HL-60/S4 (cell line): ENCODE measurements at regions not wholly inside any gene's neighbourhood (a gene's known extent, or its start where the extent isn't known, plus 50 kb on each side); places are given as distances from the start of the nearest gene placed in this dataset.
"Not testable (repeated sequence)": the region's sequence is repeated elsewhere in the genome, so short reads cannot be mapped to it uniquely, and the experiment has no call there.

Experiments used
- in situ Hi-C: fragments of 300-500 bp; cut with MboI; formaldehyde crosslinking; loops from 2 replicates; pipeline ENCODE4 v1.14.3; 2022; ENCODE audit warnings: low sequenced_read_pairs

DNA sequence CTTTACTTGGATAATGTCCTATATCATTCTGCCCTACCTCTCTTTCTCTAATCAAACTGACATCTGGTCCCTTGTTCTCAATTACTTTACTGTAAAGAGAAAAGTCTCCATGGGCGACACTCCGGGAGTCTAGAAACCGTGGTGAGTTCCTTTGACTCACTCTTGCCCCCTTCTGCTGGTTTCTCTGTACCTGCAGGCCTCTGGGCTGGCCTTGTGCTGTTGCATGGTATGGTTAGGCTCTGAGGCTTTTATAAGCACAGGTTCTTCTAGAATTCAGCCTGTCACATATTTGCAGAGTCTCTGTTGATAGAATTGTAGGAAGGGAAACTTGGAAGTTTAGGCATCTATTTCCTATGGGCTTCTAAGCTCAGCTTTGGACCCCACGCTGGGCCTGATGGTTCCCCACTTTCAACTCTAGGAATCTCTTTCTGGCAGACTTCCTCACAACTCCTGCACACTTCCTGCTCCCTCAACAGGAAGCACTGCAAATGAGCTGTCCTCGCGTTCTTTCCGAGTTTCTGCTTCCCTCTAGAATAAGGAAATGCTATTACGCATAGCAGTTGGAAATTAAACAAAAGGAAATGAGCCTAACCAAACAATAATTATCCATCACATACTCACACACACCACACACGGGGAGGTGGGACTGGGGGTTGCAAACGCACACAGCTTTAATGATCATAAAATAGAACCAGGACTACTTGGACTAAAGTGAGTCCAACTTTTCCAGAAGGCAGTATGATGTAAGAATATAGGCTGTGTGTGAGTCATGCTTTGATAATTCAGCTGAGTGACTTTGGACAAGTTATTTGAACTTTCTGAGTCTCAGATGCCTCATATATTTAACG, 683.3 kb downstream of the QKI start:
- in situ Hi-C loops = no loop called here

DNA sequence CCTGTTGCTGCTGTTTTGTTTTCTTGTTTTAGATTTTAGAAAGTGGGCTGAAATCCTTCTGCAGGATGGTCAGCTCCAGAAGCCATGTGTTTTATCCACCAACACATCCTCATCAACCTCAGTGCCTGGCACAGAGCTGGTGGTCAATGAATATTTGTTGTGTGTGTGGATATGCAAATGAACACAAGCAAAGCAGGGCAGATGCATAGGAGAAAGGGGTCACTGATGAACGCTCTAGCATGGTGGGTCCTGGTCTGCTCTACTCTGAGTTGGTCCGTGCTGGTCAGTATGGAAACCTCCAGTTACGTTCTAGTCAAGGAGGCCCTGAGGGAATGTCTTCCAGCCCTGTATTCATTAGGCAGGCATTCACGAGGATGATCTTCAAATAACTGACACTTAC, 682.5 kb downstream of the QKI start:
- in situ Hi-C loops = no loop called here

- in situ Hi-C loops = no loop called here
Measured at GRCh38 chr6:164095056-164095455, 680.5 kb downstream of the QKI start.

- in situ Hi-C loops = no loop called here
Measured at GRCh38 chr6:164087870-164088269, 673.4 kb downstream of the QKI start.

GRCh38 chr6:164087211-164087610, 672.7 kb downstream of the QKI start:
- in situ Hi-C loops = no loop called here

DNA sequence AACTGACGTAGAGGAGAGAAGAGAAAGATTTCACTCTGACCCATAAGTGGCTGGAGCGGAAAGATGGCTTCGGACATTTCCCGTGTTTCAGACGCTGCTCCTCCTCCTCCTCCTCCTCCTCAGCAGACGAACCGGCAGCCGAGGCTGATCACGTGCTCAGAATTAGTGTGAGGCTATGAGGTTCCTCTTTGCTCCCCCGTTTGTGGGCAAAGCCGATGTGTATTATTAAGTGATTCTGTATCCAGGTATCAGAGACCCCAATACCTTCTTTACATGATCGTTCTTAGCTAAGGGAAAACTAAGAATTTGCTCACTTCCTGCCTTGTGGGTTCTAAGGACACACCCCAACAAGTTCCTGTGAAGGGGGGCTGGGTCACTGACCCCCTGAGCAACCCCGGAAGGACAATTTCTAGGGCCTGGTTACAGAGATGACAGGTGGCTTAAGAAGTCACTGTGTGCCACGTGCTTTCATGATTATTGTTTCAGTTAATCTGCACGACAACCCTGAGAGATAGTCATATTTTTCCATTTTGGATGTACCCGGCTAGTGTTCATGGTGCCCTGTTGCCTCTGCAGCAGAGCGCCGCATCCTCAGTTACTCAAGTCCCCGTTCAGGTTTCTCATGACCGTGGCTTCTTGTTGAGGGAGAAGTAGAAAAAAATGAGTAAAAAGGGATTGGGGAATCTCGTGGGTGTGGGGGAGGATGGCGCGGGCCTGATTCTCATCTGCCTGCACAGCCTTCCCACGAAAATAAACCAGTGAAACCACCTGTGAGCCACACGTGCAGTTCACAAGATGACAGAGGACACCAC, 671.8 kb downstream of the QKI start:
- in situ Hi-C loops = no loop called here

DNA sequence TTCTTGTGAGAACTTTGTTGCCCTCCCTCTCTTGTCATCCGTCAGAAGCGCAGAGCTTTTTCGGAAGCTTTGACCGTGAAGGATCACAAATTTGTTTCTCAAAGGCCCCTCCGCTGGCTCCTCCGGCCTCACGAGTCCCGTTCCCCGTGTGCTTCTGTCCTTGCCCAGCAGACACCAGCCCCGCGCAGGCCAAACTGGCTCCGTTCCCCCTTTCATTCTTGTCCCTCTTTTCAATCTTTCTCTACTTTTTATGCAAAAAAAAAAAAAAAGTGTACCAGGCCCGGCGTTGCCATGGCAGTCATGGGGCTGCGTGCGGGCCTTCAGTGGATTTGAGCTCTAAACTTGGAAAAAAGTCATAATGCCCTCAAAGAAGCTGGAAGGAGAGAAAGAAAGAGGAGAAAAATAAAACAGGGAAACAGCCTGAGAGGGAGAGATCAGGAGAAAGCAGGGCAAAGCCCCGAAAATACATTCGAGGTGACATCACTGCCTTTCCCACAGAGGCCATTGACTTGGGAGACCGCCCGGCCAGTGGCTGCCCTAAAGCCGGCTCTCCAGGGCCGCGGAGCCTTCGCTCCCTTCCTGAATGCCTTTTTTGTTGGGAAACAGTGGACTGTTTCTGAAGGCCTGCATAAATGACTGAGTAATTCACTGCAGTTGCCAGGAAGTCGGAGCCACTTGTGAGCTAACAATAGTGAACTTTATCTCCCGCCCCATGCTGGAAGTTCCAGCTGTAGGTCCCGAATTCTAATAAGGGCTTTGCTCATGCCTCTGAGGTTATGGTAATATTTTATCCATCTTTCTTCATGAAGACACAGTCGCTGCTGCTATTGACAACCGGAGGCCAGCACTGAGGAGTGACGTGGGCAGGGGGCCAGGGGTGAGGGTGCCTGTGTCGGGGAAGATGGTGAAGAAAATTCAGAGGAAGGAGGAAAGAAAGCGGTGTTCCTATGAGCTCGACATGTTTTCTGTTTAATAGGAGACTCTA, 670.9 kb downstream of the QKI start:
- in situ Hi-C loops = no loop called here

DNA sequence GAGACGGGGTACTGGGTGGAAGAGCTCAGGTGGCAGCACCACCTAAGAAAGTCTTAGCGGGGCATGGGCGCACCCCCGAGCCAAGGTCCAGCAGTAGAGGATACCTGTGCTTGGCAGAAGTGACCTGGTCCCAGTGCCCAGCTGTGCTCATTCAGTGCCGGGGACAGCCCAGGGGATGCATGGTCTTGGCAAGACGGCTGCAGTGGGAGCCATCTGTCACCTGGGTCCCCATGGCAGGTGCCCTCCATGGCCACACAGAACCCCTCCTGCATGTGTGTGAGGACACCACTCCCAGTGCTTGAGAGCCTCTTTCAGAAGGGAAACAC, 664.7 kb downstream of the QKI start:
- in situ Hi-C loops = no loop called here

- in situ Hi-C loops = no loop called here
Measured at GRCh38 chr6:164078532-164079274, 664.2 kb downstream of the QKI start.

DNA sequence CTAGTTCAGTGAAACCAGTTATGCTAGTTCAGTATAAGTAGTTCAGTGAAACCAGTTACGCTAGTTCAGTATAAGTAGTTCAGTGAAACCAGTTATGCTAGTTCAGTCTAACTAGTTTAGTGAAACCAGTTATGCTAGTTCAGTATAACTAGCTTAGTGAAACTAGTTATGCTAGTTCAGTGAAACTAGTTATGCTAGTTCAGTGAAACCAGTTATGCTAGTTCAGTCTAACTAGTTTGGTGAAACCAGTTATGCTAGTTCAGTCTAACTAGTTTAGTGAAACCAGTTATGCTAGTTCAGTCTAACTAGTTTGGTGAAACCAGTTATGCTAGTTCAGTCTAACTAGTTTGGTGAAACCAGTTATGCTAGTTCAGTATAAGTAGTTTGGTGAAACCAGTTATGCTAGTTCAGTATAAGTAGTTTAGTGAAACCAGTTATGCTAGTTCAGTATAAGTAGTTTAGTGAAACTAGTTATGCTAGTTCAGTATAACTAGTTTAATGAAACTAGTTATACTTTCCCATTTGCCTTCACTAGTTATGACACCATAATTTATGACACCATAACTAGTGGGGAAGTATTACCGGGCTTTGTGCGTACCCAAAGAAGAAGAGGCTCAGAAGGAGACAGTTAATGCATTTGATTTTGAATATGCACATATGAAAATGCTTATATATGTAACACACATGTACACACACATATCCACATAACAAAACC, 662.5 kb downstream of the QKI start:
- in situ Hi-C loops = not testable (repeated sequence)

DNA sequence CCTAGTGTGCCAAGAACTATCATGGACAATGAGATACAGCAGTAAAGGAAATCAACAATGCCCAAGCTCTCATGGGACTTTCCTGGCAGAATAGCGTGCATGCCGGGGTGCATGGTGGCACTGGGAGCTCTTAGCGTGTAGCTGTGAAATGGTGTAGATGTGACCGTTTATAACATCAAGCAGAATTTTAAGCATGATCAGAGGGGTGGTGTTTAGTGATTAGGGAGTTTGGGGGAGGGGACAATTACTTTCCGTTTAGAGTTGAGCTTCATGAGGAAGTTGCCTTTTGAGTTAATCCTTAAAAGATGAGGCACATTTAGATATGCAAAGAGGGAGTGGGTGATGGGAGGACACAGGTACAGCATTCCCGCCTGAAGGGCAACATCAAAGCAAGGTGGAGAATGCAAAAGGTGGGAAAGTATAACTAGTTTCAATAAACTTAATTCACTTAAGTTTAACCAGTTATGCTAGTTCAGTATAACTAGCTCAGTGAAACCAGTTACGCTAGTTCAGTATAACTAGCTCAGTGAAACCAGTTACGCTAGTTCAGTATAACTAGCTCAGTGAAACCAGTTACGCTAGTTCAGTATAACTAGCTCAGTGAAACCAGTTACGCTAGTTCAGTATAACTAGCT, 661.6 kb downstream of the QKI start:
- in situ Hi-C loops = no loop called here

- in situ Hi-C loops = no loop called here
Measured at GRCh38 chr6:164072240-164072666, 657.7 kb downstream of the QKI start.

- in situ Hi-C loops = no loop called here
Measured at GRCh38 chr6:164069350-164069990, 655.0 kb downstream of the QKI start.

DNA sequence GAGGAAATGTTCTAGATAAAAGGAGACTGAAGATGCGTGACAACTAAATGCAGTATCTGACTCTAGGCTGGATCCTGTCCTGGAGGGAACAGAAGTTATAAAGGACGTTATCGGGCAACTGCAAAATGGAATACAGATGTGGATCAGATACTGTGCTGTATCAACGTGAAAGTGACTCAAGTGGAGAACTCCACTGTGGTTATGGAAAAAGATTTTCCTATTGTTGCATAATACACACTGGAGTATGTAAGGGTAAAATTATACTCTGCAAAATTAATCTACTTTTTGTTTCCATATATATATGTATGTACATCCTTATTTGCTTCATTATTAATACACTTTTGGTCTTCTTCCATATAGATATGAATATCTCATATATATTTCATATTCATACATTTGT, 654.0 kb downstream of the QKI start:
- in situ Hi-C loops = no loop called here

- in situ Hi-C loops = no loop called here
Measured at GRCh38 chr6:164066766-164067165, 652.2 kb downstream of the QKI start.

DNA sequence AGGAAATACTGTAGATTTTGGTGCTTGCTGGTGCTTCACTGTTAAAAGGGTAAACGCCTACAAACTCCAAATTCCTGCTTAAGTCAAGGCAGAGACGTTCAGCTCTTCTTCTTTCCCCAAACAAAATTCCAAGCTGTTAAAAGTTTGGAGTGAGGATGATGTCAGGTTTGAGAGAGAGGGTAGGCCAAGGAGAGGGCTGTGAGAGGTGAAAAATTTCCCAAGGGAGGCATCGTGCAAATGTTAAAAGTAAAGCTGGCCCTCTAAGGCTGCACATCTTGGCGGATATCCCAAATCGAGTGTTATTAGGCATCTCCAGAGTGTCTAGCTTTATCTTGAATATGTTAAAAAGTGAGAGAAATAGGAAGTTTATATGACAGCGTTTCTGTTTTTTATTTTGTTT, 651.8 kb downstream of the QKI start:
- in situ Hi-C loops = no loop called here

- in situ Hi-C loops = no loop called here
Measured at GRCh38 chr6:164063346-164063745, 648.8 kb downstream of the QKI start.

DNA sequence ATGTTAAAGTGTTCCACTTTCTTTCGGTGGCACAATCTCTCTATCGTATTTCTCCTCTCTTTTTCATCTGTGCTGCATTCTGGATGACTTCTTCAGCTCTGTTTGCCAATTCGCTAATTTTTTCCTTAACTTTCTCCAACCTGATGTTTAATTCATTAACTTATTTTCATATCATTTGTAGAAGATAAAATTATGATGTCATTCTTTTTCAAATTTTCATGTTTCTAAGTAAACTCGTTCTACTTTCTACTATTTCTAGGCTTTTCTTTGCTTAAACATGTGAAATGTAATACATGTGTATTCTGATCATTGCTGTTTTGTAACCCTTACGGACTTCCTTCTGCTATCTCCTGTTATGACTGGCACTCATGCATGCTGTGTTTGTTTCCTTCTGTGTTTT, 648.4 kb downstream of the QKI start:
- in situ Hi-C loops = no loop called here

DNA sequence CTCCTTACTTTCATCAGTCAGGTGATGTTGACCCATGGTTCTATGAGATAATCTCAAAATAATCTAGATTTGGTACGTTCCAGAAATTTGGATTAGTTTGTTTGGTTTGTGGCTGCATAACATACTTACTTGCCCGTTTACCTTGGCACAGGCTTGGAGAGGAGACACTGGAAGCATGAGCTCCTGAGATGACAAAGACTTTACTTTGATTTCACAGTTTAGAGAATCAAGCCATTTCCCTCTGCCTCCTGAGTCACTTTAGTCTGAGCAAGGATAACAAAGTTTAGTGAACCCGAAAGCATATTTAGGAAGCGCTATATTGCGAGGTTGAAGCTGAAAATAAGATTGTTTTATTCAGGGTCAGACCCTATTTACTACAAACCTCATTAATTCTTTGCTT, 643.4 kb downstream of the QKI start:
- in situ Hi-C loops = no loop called here
